Epithelial cell of proximal tubule (primary cell): ENCODE measurements at regions not wholly inside any gene's neighbourhood (a gene's known extent, or its start where the extent isn't known, plus 50 kb on each side); places are given as distances from the start of the nearest gene placed in this dataset.

Experiments used
- DNase-seq: peaks from one replicate; pipeline ENCODE4 v3.0.0-alpha.2; 2011; ENCODE audit warnings: low read depth
- H3K4me3 ChIP-seq: 2 replicates; pipeline ENCODE4 v1.5.1; 2011; ENCODE audit warnings: low read depth, mild to moderate bottlenecking, low read length
- CTCF ChIP-seq: conservative IDR thresholded peaks from 2 replicates; pipeline ENCODE4 v1.5.1; 2012; ENCODE audit warnings: low read depth, mild to moderate bottlenecking, low read length

- TF ChIP-seq CTCF: no peak
- no peak overlapping the region for H3K4me3 ChIP-seq
- DNase-seq: no peak
These were observed 259.2 kb upstream of the NFIA start for GRCh38 chr1:60823151-60823550.

DNA sequence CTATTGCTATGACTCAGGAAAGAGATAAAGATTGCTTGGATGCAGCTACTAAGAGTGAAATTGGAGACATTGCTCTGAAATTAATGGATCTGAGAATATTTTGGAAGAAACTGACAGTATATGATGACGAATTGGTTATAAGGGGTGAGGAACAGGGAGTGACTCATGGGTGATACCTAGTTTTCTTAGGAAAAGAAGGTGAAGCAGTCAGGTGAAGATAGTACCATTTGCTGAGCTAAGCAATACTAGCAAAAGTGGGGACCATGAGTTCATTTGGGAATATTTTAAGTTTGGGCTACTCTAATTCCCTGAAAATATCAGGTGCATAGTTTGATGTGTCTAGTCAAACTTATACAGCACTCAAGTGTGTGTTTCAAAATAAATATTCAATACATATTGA is 260.1 kb upstream of the NFIA start:
- H3K4me3 ChIP-seq: no peak overlapping the region
- no peak for TF ChIP-seq CTCF
- DNase-seq: no peak

- no peak overlapping the region for H3K4me3 ChIP-seq
- no peak for DNase-seq
- no peak for TF ChIP-seq CTCF
These were observed 261.2 kb upstream of the NFIA start for GRCh38 chr1:60821156-60821555.

DNA sequence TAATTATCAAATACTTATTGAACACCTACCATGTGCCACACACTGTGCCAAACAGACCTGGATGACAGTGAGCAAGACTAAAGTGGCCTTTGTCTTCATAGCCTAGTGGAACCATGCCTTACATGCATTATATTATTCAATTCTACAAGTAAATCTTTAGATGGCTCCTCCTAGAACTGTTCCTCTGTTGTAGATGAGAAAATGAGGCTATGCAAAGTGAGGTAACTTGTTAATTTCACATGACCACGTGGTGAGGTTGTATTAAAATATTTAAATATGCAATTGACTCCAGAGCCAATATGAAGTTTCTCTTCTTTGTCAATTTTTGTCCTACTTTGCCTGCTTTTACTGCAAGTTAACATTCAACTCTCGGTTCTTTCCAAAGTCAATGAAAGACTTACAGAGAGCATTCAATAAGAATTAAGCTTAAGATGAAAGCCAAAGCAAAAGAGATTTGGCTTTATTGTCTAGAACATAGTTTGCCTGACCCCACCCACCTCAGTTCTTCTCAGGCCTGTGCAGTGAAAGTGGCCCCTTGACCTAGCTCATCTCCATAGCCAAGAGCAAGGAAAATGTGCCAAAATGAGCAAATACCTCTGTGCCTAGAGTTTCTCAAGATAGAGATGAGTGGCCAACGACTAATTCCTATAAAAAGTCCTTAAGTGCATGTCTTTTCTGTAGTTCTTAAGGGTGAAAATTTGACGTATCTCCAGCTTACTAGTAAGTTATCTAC is 263.2 kb upstream of the NFIA start:
- H3K4me3 ChIP-seq: no peak overlapping the region
- DNase-seq: no peak
- no peak for TF ChIP-seq CTCF

GRCh38 chr1:60813071-60813470 is 269.3 kb upstream of the NFIA start:
- no peak for TF ChIP-seq CTCF
- no peak for DNase-seq

GRCh38 chr1:60809204-60809980 is 273.0 kb upstream of the NFIA start:
- no peak overlapping the region for H3K4me3 ChIP-seq
- no peak for TF ChIP-seq CTCF
- DNase-seq: no peak

More at GRCh38 chr1:60813071-60813470, 269.3 kb upstream of the NFIA start:
- no peak overlapping the region for H3K4me3 ChIP-seq
